HK-2 (cell line): ENCODE measurements at regions not wholly inside any gene's neighbourhood (a gene's known extent, or its start where the extent isn't known, plus 50 kb on each side); places are given as distances from the start of the nearest gene placed in this dataset.

Experiments
- DNase-seq: peaks from one replicate; pipeline ENCODE4 v3.0.0-alpha.2; 2018; ENCODE audit not compliant: unreplicated experiment

DNA sequence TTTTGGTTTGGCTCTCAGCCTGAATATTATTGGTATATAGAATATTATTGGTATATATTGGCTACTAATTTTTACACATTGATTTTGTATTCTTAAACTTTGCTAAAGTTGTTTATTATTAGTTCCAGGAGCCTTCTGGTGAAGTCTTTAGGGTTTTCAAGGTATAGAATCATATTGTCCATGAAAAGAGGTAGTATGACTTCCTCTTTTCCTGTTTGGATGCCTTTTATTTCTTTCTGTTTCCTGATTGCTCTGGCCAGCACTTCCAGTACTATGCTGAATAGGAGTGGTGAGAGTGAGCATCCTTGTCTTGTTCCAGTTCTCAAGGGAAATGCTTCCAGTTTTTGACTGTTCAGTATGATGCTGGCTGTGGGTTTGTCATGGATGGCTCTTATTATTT, 107.3 kb upstream of the LIPC start:
- no peak for DNase-seq

DNA sequence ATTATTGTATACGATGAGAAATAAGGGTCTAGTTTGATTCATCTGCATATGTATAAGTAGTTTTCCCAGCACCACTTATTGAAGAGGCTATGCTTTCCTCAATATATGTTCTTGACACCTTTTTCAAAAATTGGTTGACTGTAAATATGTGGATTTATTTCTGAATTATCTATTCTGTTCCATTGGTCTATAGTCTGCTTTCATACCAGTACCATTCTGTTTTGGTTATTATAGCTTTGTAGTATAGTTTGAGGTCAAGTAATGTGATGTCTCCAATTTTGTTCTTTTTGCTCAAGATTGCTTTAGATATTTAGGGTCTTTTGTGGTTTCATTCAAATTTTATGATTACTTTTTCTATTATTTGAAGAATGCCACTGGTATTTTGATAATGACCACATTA, 103.8 kb upstream of the LIPC start:
- DNase-seq = no peak

DNA sequence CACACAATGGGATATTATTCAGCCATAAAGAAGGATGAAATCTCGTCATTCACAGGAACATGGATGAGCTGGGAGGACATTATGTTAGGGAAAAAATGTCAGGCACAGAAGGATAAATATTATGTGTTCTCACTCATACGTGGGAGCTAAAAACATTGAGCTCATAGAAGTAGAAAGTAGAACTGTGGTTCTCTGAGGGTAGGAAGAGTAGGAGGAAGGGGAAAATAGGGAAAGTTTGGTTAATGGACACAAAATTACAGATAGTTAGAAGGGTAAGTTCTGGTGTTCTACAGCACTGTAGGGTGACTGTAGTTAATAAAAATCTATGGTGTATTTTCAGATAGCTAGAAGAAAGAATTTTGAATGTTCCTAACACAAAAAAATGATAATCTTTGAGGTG, 102.6 kb upstream of the LIPC start:
- DNase-seq = no peak

DNA sequence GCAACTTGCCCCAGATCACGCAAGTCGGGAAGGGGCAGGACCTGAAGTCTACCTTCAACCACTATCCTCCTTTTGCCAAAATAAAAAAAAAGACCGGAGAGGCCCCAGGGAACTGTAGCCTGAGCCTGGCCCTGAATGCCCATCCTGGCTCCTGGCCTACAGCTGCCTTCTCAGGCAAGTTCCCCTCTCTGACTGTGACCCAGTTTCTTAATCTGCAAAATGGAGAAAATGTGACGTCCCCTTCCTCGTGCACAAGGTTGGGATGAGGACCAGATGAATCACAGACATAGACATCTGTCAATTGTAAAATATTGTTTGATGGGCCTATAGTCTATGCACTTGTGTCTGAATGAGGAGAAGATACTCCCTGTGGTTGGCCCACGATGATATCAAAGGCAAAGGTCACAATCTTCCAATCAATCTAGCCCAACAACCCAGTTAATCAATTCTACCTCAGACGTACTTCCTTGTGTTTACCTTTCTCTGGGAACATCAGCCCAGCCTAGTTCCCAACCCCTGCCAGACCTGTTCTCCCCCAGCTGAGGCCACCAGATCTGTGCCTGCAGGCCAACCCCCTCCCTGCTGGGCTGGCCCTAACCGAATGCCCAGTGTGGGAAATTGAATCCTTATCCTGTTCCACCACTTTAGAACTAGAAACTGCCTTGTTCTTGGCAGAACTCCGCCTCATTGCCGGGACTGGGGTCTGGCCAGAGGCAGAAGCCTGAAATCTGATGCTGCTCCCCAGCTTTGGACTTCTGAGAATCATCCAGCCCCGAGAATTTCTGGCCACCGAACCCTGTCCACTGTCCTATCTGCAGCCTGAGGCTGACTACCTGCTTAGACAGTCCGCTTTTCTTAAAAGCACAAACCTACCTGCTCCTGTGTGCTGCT, 101.8 kb upstream of the LIPC start:
- no peak for DNase-seq

GRCh38 chr15:58330741-58331559, 100.8 kb upstream of the LIPC start:
- no peak for DNase-seq

- no peak for DNase-seq
Measured at GRCh38 chr15:58331560-58331912, 100.3 kb upstream of the LIPC start.

- DNase-seq = peak; percentile 91
Measured at GRCh38 chr15:58331913-58332675, 99.7 kb upstream of the LIPC start.

- DNase-seq = no peak
Measured at GRCh38 chr15:58332676-58333400, 99.0 kb upstream of the LIPC start.

- DNase-seq = no peak
Measured at GRCh38 chr15:58334803-58335202, 97.0 kb upstream of the LIPC start.

GRCh38 chr15:58336161-58336560, 95.6 kb upstream of the LIPC start:
- DNase-seq = no peak

- DNase-seq = no peak
Measured at GRCh38 chr15:58340176-58340575, 91.6 kb upstream of the LIPC start.

GRCh38 chr15:58342508-58342907, 89.3 kb upstream of the LIPC start:
- DNase-seq = no peak

- DNase-seq = no peak
Measured at GRCh38 chr15:58344213-58345070, 87.3 kb upstream of the LIPC start.

GRCh38 chr15:58346361-58346760, 85.4 kb upstream of the LIPC start:
- no peak for DNase-seq

DNA sequence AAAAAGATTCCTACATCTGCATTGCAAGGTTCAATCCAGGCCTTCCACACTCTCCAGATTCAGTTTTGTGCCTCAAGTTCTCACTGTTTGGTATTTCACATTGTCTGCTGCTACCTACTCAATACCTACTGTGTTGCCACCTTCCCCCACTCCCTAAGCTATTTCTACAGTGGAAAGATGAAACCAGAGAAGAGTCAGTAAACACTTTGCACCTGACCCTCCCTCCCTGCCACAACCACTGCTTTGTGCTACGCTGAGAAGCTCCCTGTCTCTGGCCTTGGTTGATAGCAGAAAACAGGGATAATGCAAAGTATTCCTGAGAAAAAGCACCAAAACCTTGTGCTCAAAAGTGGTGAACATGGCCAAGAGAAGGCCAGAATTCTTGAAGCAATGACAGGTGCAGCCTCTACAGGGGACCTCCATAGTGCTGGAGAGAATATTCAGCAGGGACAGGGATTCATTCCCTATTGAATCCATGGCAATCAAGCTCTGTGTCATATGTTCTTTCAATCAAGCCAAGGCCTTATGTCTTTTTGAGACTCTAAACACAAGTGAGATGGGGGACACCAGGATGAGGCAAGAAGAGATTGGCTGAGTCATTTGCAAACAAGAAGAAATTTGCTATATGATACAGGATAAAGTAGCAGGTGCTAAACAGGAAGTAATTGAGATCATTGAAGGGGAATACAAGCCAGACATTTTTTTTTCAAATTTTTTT, 83.5 kb upstream of the LIPC start:
- no peak for DNase-seq

GRCh38 chr15:58352026-58352929, 79.5 kb upstream of the LIPC start:
- DNase-seq = no peak

DNA sequence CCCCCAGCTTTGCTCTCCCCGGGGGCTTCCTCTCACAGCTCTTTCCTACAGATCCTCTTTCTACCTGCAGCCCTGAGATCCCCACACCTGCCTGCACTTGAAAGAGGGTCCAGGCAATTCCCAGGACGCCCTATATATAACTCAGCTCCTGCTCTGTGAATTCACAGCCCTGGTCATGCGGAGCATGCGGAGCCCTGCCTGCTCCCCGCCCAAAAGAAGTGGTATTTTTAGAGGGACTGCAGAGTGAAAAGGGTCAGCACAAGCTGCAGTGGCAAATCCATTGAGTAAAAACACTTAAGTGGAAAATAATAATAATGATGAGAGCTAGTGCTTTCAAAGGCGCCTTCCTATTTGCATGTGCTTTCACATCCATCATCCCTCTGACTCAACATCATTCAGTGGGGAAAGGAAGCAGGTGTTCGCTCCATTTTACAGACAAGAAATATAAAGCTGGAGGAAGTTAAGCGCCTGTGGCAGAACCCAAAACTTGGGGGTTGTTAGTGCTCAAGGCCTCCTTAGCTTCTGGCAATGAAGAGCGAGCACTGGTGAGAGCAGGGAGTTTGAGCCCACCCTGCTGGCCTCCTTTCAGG, 76.3 kb upstream of the LIPC start:
- DNase-seq = no peak

DNA sequence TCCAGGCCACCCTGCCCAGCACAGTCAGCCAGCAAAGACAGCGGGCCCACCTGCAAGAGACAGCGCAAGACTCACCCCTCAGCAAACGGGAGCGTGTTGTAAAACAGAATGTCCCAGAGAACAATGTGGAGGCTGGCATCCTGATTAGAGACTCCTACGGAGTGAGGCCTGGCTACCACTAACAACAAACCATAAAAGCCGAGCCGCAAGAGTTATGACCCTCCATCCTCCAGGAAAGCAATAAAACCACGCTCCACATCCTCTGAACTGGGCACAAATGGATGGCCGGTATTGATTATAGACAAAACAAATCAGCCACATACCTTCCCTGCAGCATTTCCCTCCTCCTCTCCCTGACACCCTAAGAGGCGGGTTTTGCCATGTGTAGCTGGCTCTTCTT, 75.8 kb upstream of the LIPC start:
- no peak for DNase-seq
